ENCODE measurements at regions not wholly inside any gene's neighbourhood (a gene's known extent, or its start where the extent isn't known, plus 50 kb on each side); places are given as distances from the start of the nearest gene placed in this dataset.

DNA sequence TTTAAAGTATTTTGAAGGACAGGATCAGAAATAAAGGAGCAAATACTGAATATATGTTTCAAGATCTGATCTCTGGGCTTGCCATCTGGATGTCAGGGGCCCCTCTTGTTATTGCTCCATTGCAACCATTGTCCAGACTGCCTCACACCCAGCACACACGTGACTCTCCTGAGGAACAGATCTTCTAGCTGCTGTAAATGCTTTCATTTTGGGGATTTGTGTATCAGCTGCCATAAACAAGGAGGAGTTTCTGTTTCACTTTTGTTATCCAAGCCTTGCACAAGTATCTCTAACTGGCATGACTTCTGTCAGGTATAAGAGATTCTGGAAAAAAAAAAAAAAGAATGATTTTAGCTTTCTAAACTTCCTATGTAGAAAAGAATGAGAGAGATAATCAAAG, 1624.1 kb upstream of the PRR20A start:
- TF ChIP-seq, protein P1, sequence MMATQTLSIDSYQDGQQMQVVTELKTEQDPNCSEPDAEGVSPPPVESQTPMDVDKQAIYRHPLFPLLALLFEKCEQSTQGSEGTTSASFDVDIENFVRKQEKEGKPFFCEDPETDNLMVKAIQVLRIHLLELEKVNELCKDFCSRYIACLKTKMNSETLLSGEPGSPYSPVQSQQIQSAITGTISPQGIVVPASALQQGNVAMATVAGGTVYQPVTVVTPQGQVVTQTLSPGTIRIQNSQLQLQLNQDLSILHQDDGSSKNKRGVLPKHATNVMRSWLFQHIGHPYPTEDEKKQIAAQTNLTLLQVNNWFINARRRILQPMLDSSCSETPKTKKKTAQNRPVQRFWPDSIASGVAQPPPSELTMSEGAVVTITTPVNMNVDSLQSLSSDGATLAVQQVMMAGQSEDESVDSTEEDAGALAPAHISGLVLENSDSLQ (IDR thresholded peaks at IDR 0.05) = no peak
- TF ChIP-seq LEF1 (IDR thresholded peaks at IDR 0.05; ENCODE audit: borderline replicate concordance) (no peak), BHLHE40 (IDR thresholded peaks at IDR 0.05; ENCODE audit: borderline replicate concordance) (no peak), SP1 (IDR thresholded peaks at IDR 0.05) (no peak), ARNT (IDR thresholded peaks at IDR 0.05) (no peak)
